Fibroblast of pulmonary artery (primary cell): ENCODE measurements at regions not wholly inside any gene's neighbourhood (a gene's known extent, or its start where the extent isn't known, plus 50 kb on each side); places are given as distances from the start of the nearest gene placed in this dataset.
"Not testable (repeated sequence)": the region's sequence is repeated elsewhere in the genome, so short reads cannot be mapped to it uniquely, and the experiment has no call there.

ENCODE experiments used
- DNase-seq: peaks from one replicate; pipeline ENCODE4 v3.0.0-alpha.2; 2010; ENCODE audit warnings: low read depth
- H3K4me3 ChIP-seq: replicated peaks from 2 replicates; pipeline ENCODE4 v1.5.1; 2011; ENCODE audit warnings: low read depth, mild to moderate bottlenecking, control low read depth, low read length, moderate library complexity
- TF ChIP-seq, protein P1 (sequence below): IDR thresholded peaks from 2 replicates; pipeline ENCODE4 v1.5.1; 2011; ENCODE audit warnings: mild to moderate bottlenecking, control low read depth, low read length, inconsistent platforms; ENCODE audit errors: missing control alignments

- TF ChIP-seq, protein P1, sequence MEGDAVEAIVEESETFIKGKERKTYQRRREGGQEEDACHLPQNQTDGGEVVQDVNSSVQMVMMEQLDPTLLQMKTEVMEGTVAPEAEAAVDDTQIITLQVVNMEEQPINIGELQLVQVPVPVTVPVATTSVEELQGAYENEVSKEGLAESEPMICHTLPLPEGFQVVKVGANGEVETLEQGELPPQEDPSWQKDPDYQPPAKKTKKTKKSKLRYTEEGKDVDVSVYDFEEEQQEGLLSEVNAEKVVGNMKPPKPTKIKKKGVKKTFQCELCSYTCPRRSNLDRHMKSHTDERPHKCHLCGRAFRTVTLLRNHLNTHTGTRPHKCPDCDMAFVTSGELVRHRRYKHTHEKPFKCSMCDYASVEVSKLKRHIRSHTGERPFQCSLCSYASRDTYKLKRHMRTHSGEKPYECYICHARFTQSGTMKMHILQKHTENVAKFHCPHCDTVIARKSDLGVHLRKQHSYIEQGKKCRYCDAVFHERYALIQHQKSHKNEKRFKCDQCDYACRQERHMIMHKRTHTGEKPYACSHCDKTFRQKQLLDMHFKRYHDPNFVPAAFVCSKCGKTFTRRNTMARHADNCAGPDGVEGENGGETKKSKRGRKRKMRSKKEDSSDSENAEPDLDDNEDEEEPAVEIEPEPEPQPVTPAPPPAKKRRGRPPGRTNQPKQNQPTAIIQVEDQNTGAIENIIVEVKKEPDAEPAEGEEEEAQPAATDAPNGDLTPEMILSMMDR, result no peak
- H3K4me3 ChIP-seq, result no peak overlapping the region
- no peak for DNase-seq
Observed at GRCh38 chr20:40628877-40629276, 60.2 kb downstream of the MAFB start.

GRCh38 chr20:40619053-40619452 is 70.0 kb downstream of the MAFB start:
- not testable (repeated sequence) for H3K4me3 ChIP-seq, DNase-seq

GRCh38 chr20:40617594-40617993 is 71.4 kb downstream of the MAFB start:
- no peak overlapping the region for H3K4me3 ChIP-seq
- TF ChIP-seq, protein P1, result no peak
- DNase-seq, result no peak

DNA sequence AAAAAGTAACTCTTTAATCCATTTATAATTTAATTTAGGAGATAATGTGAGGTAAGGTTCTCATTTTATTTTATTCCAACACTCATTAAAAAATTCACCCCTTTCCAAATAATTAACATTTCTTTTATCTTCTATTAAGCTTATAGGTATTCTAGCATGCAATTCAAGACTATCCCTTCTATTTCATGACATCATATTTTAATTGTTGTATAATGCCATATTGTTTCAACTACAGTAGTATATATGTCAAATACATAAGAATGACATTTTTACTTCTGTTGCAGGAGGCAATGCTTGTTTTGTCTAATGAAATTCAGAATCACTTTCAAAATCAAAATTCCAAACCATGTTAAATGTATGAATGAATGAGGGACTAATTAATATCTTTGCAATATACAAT is 76.2 kb downstream of the MAFB start:
- TF ChIP-seq, protein P1, result no peak
- H3K4me3 ChIP-seq, result no peak overlapping the region
- DNase-seq, result no peak

DNA sequence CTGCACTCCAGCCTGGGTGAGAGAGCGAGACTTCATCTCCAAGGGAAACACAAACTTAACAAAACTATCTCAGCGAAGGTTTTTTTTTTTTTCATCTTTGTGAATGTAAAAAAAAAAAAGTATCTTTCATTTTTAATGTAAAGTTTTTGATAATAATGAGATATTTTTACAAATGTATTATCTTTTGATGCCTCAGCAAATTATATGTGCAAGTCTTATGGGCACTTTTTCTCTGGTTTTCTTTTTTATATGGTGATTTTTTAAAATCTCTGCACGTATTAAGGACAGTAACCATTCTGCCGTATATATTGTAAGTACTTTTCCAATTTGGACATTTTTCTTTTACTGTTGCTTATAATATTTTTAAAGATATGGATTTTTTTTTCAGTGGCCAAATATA is 76.8 kb downstream of the MAFB start:
- TF ChIP-seq, protein P1, result no peak
- no peak overlapping the region for H3K4me3 ChIP-seq
- DNase-seq, result no peak

DNA sequence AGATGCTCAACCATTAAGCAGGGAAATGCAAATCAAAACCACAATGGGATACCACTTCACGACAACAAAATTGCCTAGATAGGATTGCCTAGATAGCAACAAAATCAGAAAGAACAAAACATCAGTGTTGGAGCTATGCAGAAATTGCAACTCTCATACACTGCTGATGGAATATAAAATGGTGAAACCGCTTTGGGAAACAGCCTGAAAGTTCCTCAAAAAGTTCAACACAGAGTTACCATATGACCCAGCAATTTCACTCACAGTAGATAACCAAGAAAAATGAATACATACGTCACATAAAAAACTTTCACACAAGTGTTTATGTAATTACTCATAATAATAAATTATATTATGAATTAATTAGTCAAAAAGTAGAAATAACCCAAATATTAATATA is 78.3 kb downstream of the MAFB start:
- no peak for DNase-seq
- no peak overlapping the region for H3K4me3 ChIP-seq
- TF ChIP-seq, protein P1, result no peak

GRCh38 chr20:40607927-40608326 is 81.1 kb downstream of the MAFB start:
- H3K4me3 ChIP-seq, result no peak overlapping the region
- no peak for DNase-seq
- TF ChIP-seq, protein P1, result no peak

DNA sequence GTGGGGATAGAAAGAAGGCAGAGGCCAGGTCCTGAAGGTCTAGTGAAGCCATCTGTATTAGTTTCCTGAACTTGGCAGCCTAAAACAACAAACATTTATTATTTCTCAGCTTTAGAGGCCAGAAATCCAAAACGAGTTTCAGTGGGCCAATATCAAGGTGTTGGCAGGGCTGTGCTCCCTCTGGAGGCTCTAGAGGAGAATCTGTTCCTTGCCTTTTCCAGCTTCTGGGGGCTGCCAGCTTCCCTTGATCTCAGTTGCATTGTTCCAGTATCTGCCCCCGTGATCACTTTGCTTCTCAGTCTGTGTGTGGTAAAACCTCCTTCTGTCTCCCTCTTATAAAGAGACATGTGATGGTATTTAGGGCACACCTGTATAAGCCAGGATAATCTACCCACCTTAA is 82.4 kb downstream of the MAFB start:
- H3K4me3 ChIP-seq, result no peak overlapping the region
- TF ChIP-seq, protein P1, result no peak
- no peak for DNase-seq
